ENCODE measurements at regions not wholly inside any gene's neighbourhood (a gene's known extent, or its start where the extent isn't known, plus 50 kb on each side); places are given as distances from the start of the nearest gene placed in this dataset.
A peak's percentile ranks its signal among the peaks of the same experiment; 100 is the strongest.

GRCh38 chr1:233530665-233531386 lies 83.1 kb upstream of the KCNK1 start:
- no peak for TF ChIP-seq CTCF (IDR thresholded peaks at IDR 0.05; ENCODE audit: low read depth, low read length)
- no peaks in the 10 kb centered on the region for H3K4me1 ChIP-seq (ENCODE audit: low read depth)
- no peak overlapping the region for H3K4me3 ChIP-seq
- H3K9me3 ChIP-seq (ENCODE audit: low read depth): no peaks in the 10 kb centered on the region
- no peak overlapping the region for H3K27ac ChIP-seq
- H3K36me3 ChIP-seq: no peaks in the 10 kb centered on the region
- H3K27me3 ChIP-seq: no peaks in the 10 kb centered on the region
- no peak for DNase-seq (ENCODE audit: low read depth in 1 of 2, low spot score in 1 of 2)

GRCh38 chr1:233540816-233541215 lies 73.1 kb upstream of the KCNK1 start:
- Histone ChIP-seq H3K9me3 (ENCODE audit: low read depth) (no peaks in the 10 kb centered on the region), H3K36me3 (no peaks in the 10 kb centered on the region), H3K4me3 (no peak overlapping the region), H3K27ac (peak overlapping the region; percentile 10), H3K4me1 (ENCODE audit: low read depth) (no peaks in the 10 kb centered on the region), H3K27me3 (no peaks in the 10 kb centered on the region)
- DNase-seq (ENCODE audit: low read depth in 1 of 2, low spot score in 1 of 2): no peak
- TF ChIP-seq CTCF (IDR thresholded peaks at IDR 0.05; ENCODE audit: low read depth, low read length): no peak

GRCh38 chr1:233543338-233544255 lies 70.3 kb upstream of the KCNK1 start:
- no peaks in the 10 kb centered on the region for H3K9me3 ChIP-seq (ENCODE audit: low read depth)
- DNase-seq (ENCODE audit: low read depth in 1 of 2, low spot score in 1 of 2): peak in 1 of 2 donors; percentile 68

GRCh38 chr1:233544304-233544703 lies 69.6 kb upstream of the KCNK1 start:
- Histone ChIP-seq H3K9me3 (ENCODE audit: low read depth) (no peaks in the 10 kb centered on the region), H3K4me1 (ENCODE audit: low read depth) (no peaks in the 10 kb centered on the region), H3K4me3 (no peak overlapping the region), H3K27ac (no peak overlapping the region), H3K27me3 (no peaks in the 10 kb centered on the region), H3K36me3 (no peaks in the 10 kb centered on the region)
- TF ChIP-seq CTCF (IDR thresholded peaks at IDR 0.05; ENCODE audit: low read depth, low read length): no peak
- no peak for DNase-seq (ENCODE audit: low read depth in 1 of 2, low spot score in 1 of 2)

More at GRCh38 chr1:233543338-233544255, 70.3 kb upstream of the KCNK1 start:
- no peaks in the 10 kb centered on the region for H3K36me3 ChIP-seq
- H3K27me3 ChIP-seq: no peaks in the 10 kb centered on the region
- no peak overlapping the region for H3K4me3 ChIP-seq
- H3K27ac ChIP-seq: no peak overlapping the region
- TF ChIP-seq CTCF (IDR thresholded peaks at IDR 0.05; ENCODE audit: low read depth, low read length): no peak
- no peaks in the 10 kb centered on the region for H3K4me1 ChIP-seq (ENCODE audit: low read depth)

GRCh38 chr1:233547726-233548125 lies 66.2 kb upstream of the KCNK1 start:
- H3K27ac ChIP-seq: no peak overlapping the region
- no peaks in the 10 kb centered on the region for H3K4me1 ChIP-seq (ENCODE audit: low read depth)
- H3K27me3 ChIP-seq: no peaks in the 10 kb centered on the region
- no peak overlapping the region for H3K4me3 ChIP-seq
- DNase-seq (ENCODE audit: low read depth in 1 of 2, low spot score in 1 of 2): no peak
- H3K9me3 ChIP-seq (ENCODE audit: low read depth): no peaks in the 10 kb centered on the region
- no peaks in the 10 kb centered on the region for H3K36me3 ChIP-seq
- no peak for TF ChIP-seq CTCF (IDR thresholded peaks at IDR 0.05; ENCODE audit: low read depth, low read length)
